NCI-H1092 treated with DMSO at 0.1 percent for 48 hours (cell line): ENCODE measurements at regions not wholly inside any gene's neighbourhood (a gene's known extent, or its start where the extent isn't known, plus 50 kb on each side); places are given as distances from the start of the nearest gene placed in this dataset.

Experiments
- DNase-seq: peaks from one replicate; lab custom pipeline; 2025; lab: John Stamatoyannopoulos, UW

DNA sequence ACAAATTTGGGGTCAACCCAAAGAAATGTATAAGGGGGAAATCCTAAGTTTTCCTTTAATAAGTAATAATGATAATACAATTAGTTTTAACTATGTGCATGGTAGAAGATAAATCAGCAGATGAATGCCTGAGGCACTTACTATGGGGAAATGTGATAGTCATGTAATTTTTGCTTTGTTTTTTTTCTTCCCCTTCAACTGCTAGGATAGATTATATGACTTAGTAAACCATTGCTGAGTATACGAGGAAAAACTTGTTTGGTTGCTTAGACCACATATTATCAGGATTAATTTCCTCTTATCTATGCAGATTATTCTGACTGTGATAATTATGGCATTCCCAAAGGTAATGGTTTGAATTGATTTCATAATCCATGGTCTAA, 181.1 kb downstream of the TGFB2 start:
- no peak for DNase-seq

DNA sequence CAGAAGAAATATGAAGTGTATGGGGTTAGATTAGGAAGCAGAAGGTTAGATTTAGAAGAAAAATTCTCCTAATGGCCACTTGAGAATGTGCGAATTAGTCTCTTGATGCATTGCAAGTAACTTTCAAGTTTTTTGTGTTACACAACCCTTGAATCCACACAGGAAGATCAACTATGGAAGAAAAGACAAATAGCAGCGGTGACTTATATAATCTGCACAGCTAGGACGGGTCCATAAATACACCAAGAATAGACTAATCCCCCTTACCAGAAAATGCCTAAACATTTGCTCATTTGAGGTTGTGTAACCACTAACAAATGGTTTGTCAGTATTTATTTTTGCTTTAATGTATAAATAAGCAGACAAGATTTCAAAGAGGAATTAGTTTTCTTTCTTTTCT, 182.6 kb downstream of the TGFB2 start:
- DNase-seq, result no peak

- no peak for DNase-seq
Measured at GRCh38 chr1:218529646-218530300, 184.6 kb downstream of the TGFB2 start.

- DNase-seq, result no peak
Measured at GRCh38 chr1:218531936-218532335, 186.8 kb downstream of the TGFB2 start.

DNA sequence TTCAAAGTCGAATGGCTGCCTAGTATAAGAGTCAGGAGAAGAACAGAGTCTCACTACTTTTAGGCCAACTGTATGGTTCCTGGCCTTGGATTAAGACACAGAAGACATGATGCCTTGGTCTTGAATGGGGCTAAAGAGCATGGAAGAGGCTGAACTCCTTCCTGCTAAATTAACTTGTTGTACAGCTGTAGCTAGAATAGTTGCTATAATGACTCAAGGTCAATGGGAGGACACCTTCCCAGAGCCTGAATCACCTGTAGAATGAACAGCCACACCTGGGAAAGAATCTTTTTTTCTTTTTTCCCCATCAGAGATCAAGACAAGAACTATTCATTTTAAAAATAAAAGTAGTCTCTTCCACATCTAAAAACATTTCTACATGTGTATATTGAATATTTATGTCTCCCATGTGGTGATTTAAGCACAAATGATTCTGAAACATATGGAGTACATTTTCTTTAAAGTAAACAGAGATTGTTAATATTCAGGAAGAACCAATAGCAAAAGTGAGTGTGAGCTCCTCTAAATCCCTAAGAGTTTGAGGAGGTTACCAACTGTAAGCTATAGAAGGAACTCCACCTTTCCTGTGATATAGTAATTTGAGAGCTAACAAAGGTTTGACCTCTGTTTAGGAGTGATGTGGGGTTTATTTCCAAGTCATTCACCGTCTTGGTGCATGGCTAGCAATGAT, 191.3 kb downstream of the TGFB2 start:
- no peak for DNase-seq

GRCh38 chr1:218537122-218537913, 192.2 kb downstream of the TGFB2 start:
- DNase-seq, result no peak

DNA sequence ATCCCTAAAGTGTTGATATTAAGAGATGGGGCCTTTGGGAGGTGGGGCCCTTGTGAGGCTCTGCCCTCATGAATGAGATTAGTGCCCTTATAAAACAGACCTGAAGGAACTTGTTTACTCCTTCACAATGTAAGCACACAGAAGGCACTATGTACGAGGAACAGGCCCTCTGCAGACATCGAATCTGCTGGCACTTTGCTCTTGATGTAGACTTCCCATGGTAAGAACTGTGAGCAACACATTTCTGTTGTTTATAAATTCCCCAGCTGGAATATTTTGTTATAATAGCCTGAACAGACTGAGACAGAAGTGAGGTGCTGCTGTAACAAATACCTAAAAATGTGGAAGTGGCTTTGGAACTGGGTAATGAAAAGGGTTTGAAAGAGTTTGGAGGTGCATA, 193.2 kb downstream of the TGFB2 start:
- DNase-seq, result no peak

DNA sequence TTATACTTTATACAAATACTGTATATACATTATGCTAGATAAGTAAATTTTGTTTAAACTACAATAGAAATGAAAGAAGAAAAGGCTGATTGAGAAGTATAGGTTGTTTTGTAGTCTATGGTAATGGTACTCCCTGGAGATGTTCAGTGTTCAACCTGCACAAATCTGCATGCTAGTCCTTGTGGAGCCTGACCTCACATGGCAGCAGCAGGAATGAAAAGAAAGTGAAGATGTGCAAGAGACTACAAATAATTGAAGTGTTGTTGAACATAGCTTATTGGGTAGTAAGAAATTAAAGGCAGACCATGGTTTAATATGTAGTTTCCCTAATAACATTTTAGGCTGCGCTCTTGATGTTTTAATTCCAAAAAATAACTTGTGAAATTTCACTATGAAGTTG, 201.2 kb downstream of the TGFB2 start:
- no peak for DNase-seq

DNA sequence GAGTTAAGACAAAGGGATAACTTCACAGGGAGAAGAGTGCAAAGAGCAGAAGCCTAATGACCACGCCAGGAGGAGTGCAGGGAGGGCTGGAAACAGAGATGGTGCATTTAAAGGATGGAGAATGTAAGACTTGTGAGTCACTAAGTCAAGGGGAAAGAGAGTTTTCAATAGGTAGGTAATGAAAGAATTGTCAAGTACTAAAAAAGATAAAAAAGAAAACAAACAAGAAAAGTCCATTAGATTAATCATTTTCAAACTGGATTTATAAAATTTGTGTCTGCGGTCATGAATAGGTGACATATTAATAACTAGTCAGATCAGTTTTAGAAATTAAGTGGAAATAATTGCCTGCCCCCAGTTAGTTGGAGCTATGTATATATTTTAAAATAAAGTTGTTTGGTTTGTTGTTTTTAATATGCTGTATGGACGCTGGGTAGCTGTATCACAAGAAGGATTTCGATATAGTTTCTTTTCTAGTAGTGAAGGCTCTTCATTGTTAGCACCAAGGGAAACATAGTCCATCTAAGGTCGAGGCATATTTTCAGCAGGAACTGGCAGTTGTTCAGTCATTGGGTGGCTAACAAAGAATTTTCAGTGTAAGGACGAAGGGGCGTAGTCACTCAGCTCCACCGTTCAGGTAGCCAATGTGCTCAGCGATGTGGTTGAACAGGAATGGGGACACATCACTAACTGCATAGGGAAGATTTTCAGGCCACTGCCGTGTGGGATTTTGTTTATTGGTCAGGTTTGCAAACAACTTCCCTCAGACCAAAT, 203.0 kb downstream of the TGFB2 start:
- DNase-seq, result no peak

- DNase-seq, result no peak
Measured at GRCh38 chr1:218548764-218549163, 203.6 kb downstream of the TGFB2 start.

- DNase-seq, result no peak
Measured at GRCh38 chr1:218553197-218553596, 208.1 kb downstream of the TGFB2 start.

GRCh38 chr1:218556016-218556415, 210.9 kb downstream of the TGFB2 start:
- DNase-seq, result no peak

DNA sequence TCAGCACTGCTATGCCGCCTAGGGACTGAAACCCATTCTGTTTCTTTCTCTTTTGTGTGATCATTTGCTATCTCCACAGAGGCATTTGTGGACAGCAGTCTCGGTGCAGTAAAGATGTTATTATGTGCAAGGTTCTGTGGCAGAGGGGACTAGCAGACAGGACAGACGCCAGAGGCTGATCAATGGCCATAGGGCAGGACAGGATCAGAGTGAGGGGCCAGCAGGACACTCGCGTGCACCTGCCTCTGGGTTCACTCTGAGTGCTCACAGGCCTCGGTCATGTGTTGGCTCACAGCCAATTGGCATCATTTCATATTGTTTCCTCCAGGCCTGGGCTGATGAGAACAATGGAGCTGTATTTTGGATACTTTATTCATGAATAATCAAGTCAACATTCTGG, 212.6 kb downstream of the TGFB2 start:
- DNase-seq, result peak; percentile 94

DNA sequence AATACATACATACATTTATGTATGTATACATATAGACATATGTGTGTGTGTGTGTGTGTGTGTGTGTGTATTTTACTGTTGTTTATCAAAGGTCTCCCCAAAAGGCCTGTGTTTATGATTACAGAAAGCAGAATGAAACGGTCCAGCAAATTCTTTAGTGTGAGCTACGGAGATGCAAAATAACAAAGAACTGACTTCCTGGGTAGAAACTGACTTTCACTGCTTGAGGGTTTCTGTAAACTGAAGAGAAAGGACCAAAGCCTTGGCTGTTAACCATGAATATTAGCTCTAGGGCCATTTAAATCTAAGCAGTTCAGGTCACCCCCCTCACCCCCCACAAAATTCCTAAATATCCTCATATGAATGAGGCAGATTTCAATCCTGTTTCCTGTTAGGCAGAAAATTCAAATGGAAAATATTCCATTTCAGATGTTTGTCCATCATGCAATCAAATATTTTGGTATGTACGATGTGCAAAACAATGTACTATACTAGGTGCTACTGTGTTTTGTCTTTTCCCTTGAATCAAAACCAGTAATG, 213.2 kb downstream of the TGFB2 start:
- peak; percentile 82 for DNase-seq

DNA sequence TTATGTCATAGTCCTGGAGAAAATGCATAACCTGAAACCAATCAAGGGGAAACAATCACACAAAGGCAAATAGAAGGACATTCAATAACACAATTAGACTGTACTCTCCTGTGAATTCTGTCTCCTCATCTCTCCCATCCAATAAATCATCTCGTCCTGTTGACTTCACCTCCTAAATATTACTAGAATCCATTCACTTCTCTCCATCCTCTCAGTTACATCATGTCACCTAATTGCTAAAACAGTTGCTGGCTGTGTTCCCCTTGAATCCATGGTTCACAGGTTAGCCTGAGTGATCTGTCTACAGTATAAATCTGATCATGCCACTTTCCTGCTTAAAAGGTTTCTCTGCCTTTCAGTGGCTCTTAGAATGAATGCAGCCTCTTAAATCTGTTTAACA, 220.2 kb downstream of the TGFB2 start:
- peak; percentile 88 for DNase-seq

- DNase-seq, result no peak
Measured at GRCh38 chr1:218568962-218569550, 223.9 kb downstream of the TGFB2 start.

GRCh38 chr1:218570456-218570855, 225.3 kb downstream of the TGFB2 start:
- DNase-seq, result no peak

GRCh38 chr1:218571491-218571890, 226.4 kb downstream of the TGFB2 start:
- no peak for DNase-seq

DNA sequence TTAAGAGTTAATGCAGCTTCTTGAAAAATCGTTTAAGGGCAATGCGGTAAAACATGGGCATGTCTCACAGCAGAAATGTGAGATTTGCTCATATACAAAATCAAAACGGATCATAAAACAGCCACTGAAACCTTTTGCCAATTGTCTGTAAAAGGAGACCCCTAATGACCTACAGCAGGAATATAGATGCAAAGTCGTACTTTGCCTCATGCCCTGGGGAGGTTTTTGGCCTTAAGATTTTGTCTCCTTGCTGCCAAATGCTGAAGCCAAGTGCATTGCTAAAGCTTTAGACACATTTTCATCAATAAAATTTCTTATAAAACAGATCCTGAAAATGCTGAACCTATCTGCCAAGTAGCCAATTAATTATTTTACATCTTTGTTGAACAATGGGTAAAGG, 226.9 kb downstream of the TGFB2 start:
- DNase-seq, result no peak

DNA sequence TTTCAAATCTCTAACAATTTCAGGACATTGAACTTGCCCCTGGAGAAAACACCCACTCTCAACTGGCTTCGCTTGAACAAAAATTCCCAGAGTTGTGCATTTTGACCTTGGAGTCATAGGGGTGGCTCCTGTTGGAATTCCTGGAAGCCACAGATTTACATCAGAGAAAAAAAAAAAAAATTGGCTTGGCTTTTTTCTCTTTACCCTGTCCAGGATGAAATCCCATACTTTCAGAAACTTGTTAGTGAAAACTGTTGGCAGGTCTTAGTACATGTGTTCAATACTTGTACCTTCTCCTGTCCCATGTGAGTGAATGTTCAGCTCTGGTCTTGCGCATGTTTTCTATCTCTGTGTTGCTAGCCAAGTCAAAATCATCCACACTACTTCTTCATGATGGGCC, 228.8 kb downstream of the TGFB2 start:
- DNase-seq, result no peak

- DNase-seq, result no peak
Measured at GRCh38 chr1:218575079-218575478, 229.9 kb downstream of the TGFB2 start.

DNA sequence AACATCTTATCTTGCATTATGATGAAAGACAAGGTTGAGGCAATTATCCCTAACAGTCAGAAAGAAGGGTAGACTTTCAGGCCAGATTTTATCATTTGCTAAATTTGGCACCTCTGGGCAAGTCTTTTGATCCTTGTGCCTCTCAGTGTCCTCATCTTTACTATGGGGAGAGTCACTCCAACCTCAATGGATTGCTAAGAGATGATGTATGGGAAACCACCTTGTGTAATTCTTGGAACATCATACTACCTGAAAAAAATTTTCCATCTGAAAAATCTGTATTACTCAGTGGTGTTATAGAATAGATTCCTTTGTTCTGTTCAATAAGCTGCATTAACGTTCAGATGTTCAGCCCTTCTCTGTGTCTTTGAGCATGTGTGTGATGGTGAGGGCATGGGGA, 230.7 kb downstream of the TGFB2 start:
- no peak for DNase-seq
